Hematopoietic multipotent progenitor cell treated with erythropoietin and hydrocortisone succinate and interleukin-3 and kit ligand, for 15 days (in vitro differentiated cells): ENCODE measurements at regions not wholly inside any gene's neighbourhood (a gene's known extent, or its start where the extent isn't known, plus 50 kb on each side); places are given as distances from the start of the nearest gene placed in this dataset.

Experiments
- DNase-seq: peaks from one replicate; pipeline ENCODE4 v3.0.0-alpha.2; 2015; ENCODE audit warnings: low spot score

DNA sequence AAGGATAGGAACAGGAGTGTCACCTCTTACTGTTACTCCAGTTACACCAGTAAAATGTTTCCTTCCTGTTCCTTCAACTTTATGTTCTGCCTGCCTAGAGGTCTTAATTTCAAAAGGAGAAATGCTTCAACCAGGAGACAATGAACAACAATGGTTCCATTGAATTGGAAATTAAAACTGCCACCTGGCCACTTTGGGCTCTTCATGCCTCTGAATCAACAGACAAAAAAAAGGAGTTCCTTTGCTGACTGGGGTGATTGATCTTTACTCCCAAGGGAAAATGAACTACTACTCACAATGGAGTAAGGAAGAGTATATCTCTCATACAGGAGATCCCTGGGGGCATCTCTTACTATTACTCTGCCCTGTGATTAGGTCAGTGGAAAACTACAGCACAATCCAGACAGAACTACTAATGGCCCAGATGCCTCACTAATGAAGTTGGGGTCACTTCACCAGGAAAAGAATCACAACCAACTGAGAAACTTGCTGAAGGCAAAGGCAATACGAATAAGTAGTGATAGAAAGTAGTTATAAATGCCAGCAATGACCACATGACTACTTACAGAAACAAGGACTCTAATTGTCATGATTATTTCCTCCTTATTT is 76.6 kb upstream of the PRDX6 start:
- no peak for DNase-seq

DNA sequence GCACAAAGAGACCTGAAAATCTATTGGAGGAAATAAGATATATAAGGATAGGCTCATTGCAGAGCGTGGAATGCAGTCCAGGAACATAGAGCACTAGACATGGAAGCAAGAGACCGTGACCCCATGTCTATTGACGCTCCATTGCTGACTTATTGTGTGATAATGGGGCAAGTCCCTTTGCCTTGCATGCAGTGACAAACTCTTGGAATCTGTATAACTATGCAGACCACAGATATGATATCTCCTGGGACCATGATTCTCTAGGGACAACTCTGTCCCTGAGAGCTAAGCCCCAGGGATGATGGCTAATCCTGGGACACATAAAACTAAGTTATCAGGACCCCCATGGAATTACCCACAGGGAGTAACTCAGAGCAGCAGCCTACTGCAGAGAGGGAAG is 73.1 kb upstream of the PRDX6 start:
- DNase-seq: no peak

DNA sequence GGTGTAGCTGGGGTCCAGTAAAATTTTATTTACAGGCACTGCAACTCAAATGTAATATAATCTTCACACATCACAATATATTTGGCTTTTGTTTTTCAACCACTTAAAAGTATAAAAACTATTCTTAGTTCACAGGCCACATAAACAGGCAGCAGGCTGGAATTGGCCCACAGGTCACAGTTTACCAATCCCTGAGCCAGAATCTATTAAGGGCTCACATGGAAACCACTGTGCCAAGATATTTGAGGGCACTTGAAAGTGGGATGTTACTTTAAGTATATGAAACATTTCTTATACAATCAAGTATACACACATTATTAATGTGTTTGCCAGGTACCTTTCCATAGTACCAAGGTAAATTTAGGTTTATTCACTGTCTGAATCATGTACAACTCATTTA is 71.9 kb upstream of the PRDX6 start:
- DNase-seq: no peak

- DNase-seq: no peak
Observed at GRCh38 chr1:173405834-173406233, 71.3 kb upstream of the PRDX6 start.

DNA sequence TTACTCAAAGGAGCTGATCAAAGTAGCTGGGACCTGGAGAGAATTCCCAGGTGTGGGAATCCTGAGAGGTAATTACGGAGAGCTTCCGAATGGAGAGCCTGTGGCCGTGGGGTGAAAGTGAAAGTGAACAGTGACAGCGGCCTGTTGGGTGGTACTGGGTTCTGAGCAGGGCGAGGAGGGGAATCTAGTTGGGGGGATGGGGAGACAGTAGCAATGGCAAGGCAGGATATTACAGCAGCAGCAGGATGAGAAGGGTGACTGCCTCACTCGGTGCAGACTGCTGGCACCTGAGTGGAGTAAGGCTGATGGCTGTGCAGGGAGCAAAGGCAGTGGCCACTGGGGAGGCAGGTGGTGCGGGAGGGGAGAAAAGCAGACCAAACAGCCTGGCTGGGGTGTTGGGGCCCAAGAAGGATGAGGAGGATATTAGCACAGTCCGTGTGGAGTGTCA is 70.3 kb upstream of the PRDX6 start:
- peak; percentile 48 for DNase-seq

DNA sequence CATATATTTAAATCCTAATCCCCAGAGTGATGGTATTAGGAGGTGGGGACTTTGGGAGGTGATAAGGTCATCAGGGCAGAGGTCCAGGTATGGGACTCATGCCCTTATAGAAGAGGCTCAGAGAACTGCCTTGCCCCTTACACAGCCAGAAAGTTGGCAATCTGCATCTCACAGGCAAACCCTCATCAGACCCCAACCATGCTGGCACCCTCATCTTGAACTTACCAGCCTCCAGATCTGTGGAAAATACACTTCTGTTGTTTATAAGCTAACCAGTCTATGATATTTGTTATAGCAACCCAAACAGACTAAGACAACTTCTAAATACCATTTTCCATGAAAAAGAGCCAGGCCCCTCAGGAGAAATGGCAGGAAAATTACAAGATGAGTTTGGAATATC is 69.3 kb upstream of the PRDX6 start:
- no peak for DNase-seq

- no peak for DNase-seq
Observed at GRCh38 chr1:173408886-173409285, 68.2 kb upstream of the PRDX6 start.

DNA sequence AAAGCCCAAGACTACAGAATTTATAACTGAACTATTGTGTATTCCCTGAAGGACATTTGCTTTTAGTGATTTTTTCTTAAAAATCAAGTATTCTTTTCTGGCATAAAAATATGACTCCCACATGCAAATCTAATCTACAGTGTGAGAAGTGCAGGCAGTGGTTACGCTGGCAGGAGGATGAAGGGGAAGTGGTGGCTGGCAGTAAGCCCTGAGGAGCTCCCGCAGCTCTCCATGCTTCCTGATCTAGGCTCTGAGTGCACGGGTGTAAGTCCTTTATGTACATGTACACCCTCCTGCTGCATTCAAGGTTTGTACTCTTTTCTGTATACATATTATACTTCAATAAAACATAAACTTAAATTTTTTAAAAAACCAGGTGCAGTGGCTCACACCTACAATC is 67.5 kb upstream of the PRDX6 start:
- no peak for DNase-seq

DNA sequence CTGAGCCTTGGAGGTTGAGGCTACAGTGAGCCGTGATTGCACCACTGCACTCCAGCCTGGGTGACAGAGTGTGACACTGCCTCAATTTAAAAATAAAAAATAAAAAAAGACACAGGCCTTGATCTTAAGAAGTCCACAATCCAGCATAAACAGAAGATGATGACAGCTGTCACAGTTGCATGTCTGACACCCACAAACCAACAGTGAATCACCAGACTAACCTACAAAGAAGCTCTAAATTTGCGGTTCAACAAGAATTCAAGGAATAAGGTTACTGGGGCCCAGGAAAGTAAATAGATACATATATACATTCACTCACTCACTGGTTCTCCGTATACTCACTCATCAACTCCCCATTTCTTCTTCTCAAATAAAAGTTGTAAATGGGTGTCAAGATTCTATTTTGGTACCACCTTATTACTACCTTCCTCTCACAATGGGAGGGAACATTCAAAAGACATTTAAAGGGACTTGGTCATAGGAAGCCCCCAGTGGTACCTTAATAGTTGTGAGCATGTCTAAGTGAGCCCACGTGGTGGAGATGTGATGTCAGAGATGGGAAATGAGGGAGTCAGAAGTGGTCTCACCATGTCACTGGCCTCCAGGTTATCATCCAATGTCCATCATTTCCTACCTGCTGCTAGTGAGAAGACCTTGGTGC is 66.9 kb upstream of the PRDX6 start:
- DNase-seq: no peak

GRCh38 chr1:173410794-173411236 is 66.3 kb upstream of the PRDX6 start:
- DNase-seq: no peak

DNA sequence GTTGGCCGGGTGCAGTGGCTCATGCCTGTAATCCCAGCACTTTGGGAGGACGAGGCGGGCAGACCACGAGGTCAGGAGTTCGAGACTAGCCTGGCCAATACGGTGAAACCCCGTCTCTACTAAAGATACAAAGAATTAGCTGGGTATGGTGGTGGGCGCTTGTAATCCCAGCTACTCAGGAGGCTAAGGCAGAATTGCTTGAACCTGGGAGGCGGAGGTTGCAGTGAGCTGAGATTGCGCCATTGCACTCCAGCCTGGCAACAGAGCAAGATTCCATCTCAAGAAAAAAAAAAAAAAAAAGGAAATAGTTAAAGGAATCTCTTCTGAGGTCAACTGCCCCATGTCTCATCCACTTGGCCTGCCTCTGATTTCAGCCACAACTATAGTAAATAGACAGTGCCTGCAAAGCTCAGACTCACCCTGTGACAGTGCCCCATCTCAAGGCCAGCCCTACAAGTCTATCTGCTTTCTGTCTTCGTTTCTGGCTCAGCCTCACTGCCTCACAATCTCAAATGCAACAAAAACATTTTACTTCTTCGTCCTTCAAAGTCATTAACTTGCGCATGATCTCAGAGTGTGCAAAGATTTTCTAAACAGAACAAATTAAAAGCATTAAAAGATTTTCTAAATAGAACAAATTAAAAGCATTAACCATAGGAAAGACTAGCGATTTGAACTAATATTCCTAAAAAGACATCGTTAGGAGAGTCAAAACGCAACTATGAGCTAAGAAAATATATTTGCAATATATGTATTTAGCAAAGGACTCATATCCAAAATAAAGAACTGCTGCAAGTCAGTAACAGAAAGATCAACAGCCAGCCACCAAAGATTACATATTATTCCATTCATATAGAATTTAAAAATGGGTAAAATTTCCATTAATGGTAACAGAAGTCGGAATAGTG is 65.0 kb upstream of the PRDX6 start:
- DNase-seq: no peak

DNA sequence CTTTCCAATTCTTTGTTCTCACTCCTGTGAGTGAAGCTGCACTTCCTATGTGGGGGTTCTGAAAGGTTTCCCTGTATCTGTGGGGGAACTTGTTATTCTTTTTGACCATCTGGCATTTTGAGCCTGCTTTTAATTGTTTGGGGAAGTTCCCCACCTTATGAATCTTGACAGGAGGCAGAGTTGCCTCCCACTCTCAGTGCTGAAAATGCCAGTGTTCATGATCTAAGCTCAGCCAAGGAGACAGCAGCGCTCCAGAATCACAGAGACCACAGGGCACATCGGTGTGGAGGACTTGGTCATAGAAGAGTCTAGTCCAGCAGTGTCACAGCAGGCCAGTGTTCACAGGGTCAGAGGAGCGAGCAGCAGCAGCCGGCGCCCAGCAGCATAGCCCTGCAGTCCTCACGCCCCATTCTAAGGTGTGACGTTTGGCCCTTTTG is 63.8 kb upstream of the PRDX6 start:
- no peak for DNase-seq

GRCh38 chr1:173414136-173414535 is 63.0 kb upstream of the PRDX6 start:
- no peak for DNase-seq

DNA sequence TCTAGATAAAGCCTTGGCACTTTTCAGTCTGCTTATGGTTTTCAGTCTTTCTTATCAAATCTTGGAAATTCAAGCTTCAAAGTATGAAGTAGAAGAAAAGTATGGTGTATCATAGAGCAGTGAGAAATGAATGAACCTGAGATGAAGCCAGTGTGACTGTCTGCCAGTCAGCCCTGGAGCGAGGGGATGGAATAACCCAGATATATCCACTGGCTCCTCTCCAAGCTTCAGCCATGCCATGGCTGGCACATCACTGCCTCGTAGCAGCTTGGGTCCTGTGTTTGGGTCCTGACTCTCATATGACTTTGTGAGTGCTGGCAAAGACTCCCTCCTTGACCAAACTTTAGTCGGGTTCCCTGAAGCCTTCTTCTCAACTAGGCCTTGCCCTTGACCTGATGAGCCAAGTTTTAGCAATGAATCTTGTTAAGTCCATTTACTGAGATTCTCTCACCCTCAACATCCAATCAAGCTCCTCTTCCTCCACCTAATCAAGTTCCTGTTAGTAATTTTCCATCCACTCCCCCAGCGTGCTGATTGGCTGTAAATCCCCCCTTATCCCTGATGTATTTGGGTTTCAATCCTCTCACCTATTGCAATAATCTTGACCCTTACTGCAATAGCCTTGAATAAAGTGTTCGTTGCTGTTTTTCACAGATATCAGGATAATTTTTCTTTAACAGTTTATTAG is 62.5 kb upstream of the PRDX6 start:
- DNase-seq: no peak

DNA sequence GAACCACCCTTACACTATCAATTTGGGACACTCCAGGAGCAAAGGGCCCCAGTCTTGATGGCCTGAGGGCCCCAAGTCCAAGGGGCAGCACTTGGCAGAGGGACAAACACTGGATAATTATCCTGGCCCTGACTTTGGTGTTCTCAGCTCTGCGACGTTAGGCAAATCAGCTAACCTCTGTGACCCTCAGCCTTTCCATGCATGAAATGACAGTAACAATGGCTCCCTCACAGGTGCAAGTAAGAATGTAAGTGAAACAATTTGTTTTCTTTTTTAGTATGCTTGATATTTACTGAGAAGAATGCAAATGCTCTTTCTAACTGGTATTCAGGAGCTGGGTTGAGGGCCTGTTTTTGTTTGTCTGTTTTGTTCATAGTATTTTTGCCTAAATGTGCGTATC is 61.6 kb upstream of the PRDX6 start:
- DNase-seq: no peak

DNA sequence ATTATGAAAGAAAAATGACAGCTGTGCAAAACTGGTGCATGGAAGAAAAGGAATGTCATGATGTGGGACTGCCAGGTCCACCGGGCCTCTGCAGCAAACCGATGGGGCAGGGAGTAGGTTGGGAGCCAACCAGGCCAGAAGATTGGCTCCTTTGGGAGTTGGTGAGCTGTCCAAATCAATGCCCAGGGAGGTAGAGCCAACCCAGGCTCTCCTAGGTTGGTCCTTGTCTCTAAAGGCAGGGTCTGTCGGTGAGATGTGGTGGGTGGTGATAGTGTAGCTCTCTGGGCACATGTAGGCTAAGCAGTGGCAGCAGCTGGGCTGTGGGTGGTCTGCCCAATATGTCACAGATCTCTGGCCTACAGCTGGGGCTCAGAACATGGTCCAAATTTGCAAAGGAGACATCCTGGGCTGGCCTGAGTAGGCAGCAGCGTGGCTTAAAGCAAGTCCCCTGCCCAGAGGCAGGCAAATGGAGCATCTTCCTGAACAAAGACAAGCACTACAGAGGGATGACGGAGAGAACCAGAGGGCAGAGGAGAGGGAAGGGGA is 61.2 kb upstream of the PRDX6 start:
- DNase-seq: no peak

DNA sequence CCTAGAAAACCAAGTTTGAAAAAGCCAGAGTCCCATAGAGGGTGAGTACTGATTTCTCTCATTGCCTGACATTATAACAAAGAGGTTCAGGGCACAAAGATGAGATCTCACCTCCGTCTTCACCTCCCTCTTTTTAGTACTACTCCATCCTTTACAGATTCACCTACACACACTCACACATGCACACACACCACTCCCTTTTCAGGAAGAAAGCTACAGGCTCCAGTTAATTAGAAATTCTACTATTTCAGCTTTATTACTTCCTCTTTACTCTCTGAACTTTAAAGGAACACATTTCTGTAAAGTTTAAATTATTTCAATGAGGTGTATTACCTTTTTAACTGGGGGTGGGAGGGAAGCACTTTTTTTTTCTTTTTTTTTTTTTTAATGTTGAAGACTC is 59.6 kb upstream of the PRDX6 start:
- no peak for DNase-seq

- DNase-seq: no peak
Observed at GRCh38 chr1:173418107-173418985, 58.8 kb upstream of the PRDX6 start.

DNA sequence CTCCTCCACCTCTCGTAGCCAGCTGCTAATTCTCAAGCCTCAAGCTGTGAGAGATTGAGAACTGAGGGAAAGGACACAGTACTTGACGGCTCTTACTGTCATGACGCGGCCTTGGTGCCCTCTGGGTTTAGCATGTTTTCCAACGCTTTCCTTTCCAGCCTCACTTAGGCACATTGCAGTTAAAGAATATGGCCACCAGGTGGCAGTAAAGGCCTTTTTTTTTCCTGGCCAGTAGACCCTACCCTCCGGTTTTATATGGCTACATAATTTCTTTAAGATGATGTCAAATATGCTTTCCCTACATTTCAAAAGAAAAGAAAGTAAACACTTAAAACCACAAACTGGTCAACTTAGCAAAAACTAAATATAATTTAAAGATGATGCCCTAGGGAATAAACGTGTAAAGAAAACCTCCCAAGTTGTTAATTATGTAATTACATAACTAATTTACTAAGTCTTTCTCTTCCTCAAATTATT is 56.8 kb upstream of the PRDX6 start:
- DNase-seq: peak; percentile 88

- DNase-seq: no peak
Observed at GRCh38 chr1:173421286-173421685, 55.8 kb upstream of the PRDX6 start.

DNA sequence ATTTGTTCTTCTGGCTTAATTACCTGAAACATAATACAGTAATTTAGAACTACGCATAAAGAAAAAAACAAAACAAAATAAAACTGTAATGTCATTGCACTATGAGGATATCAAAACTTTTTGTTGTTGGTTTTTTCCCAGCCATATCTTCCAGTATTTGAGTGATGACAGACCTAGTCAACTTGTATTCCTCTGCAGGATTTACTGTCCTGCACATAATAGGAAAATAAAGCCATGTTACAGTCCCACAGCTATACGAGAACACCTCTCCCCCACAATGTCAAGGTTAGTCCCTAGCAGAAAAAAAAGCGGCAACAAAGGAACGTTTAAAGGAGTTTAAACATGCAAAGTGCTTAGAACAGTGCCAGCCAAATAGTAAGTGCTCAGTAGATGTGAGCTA is 55.3 kb upstream of the PRDX6 start:
- DNase-seq: no peak
